Stomach (tissue), 8 donors: ENCODE measurements at regions not wholly inside any gene's neighbourhood (a gene's known extent, or its start where the extent isn't known, plus 50 kb on each side); places are given as distances from the start of the nearest gene placed in this dataset.

Source experiments
- DNase-seq, 2 donors: peaks; one replicate each; pipeline versions ENCODE4 v3.0.0 to v3.0.0-alpha.2; 2013 to 2019
- H3K27ac ChIP-seq, 5 donors: fragments of 200-600 bp in 4 of 5; sonication (generic) in 4 of 5; one replicate each; pipeline ENCODE4 v1.5.1; 2013 to 2019; ENCODE audit warnings: mild to moderate bottlenecking in 1 of 5, moderate library complexity in 1 of 5
- H3K27me3 ChIP-seq, 3 donors: fragments of 200-600 bp; sonication (generic); one replicate each; pipeline ENCODE4 v1.5.1; 2017 to 2019; ENCODE audit warnings: mixed run types in 1 of 3
- H3K36me3 ChIP-seq, 4 donors: fragments of 200-600 bp; sonication (generic); 1 replicate in 3 of 4; 2 replicates in 1 of 4; pipeline ENCODE4 v1.5.1; 2016 to 2019
- H3K4me1 ChIP-seq, 4 donors: fragments of 200-600 bp; sonication (generic); one replicate each; pipeline ENCODE4 v1.5.1; 2016 to 2019
- H3K4me3 ChIP-seq, 4 donors: fragments of 200-600 bp; sonication (generic) in 3 of 4; one replicate each; pipeline ENCODE4 v1.5.1; 2016 to 2019; ENCODE audit warnings: mild to moderate bottlenecking in 1 of 4
- H3K9me3 ChIP-seq, 4 donors: fragments of 200-600 bp; sonication (generic); one replicate each; pipeline ENCODE4 v1.5.1; 2016 to 2019
- EP300 ChIP-seq: sonication (generic); formaldehyde crosslinking; IDR thresholded peaks from one replicate; pipeline ENCODE4 v1.6.1; 2017; ENCODE audit warnings: antibody characterized with exemption
- POLR2A ChIP-seq, 4 donors: fragments of 450-650 bp; IDR thresholded peaks; one replicate each; pipeline ENCODE4 v1.6.1; 2016; ENCODE audit warnings: antibody characterized with exemption in 4 of 4, control low read depth in 2 of 4, mild to moderate bottlenecking in 1 of 4, moderate library complexity in 1 of 4
- POLR2AphosphoS5 ChIP-seq, 3 donors: sonication (generic); formaldehyde crosslinking; IDR thresholded peaks; one replicate each; pipeline ENCODE4 v1.6.1; 2016; ENCODE audit warnings: antibody characterized with exemption in 3 of 3
- WGBS, 5 donors: extraction: QIAGEN DNeasy Blood & Tissue Kit in 3 of 5; methylation state at CpG; one replicate each; pipeline versions ENCODE4 v1.1.5 to v1.1.7; 2013 to 2018; 5-methylcytosine and 5-hydroxymethylcytosine counted together
- intact Hi-C: fragments of 100-400 bp; cut with DNase I; formaldehyde crosslinking; loops from one replicate; pipeline ENCODE4 v1.15.1; 2023; ENCODE audit warnings: low total_unique reads
- TF ChIP-seq, protein P1 (sequence below), 7 experiments: fragments of 450-650 bp in 4 of 7; fragments of 200-600 bp in 3 of 7; sonication (generic) in 3 of 7; IDR thresholded peaks; one replicate each; pipeline ENCODE4 v1.5.1; 2016 to 2019; ENCODE audit warnings: antibody characterized with exemption in 7 of 7, control low read depth in 2 of 7, mild to moderate bottlenecking in 1 of 7
- donor health status: healthy with polysubstance abuse.
- donor health status: Bipolar disorder and iron deficiency.
- donor health status: healthy.

DNA sequence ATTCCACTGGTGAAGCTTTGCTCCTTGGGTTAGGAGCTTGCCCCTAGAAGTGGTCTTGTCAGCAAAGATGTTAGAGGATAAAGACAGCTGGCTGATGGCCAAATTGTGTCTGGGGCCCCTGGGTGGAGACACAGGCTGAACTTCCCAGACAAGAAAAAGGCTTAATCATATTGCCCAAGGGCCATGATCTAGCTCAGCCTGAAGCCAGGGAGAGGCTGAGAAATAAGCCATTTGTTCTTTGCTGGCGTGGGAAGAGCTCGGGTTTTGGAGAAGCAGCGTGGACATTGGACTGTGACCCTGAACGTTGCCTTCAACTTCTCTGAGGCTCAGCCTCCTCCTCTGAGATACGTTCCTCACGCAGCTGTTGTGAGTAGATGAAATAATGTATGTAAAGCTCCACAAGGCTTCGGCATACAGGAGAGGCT lies 153.0 kb downstream of the ZFP36L2 start:
- peak in 1 of 2 donors; percentile 76 for DNase-seq
- Histone ChIP-seq H3K27me3 (no peaks in the 10 kb centered on the region), H3K4me3 (no peak overlapping the region), H3K36me3 (no peaks in the 10 kb centered on the region), H3K9me3 (no peaks in the 10 kb centered on the region), H3K4me1 (peaks cover 24 to 63% (median 39%) of the 10 kb centered on the region in 4 donors), H3K27ac (peak overlapping the region in 4 of 5 donors; percentile 77 to 87 (median 84))
- TF ChIP-seq, protein P1, sequence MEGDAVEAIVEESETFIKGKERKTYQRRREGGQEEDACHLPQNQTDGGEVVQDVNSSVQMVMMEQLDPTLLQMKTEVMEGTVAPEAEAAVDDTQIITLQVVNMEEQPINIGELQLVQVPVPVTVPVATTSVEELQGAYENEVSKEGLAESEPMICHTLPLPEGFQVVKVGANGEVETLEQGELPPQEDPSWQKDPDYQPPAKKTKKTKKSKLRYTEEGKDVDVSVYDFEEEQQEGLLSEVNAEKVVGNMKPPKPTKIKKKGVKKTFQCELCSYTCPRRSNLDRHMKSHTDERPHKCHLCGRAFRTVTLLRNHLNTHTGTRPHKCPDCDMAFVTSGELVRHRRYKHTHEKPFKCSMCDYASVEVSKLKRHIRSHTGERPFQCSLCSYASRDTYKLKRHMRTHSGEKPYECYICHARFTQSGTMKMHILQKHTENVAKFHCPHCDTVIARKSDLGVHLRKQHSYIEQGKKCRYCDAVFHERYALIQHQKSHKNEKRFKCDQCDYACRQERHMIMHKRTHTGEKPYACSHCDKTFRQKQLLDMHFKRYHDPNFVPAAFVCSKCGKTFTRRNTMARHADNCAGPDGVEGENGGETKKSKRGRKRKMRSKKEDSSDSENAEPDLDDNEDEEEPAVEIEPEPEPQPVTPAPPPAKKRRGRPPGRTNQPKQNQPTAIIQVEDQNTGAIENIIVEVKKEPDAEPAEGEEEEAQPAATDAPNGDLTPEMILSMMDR (IDR thresholded peaks at IDR 0.05), result no peak
- TF ChIP-seq POLR2A (IDR thresholded peaks at IDR 0.05) (no peak), POLR2AphosphoS5 (IDR thresholded peaks at IDR 0.05) (peak in 2 of 3 donors; percentile 9 to 53), EP300 (no peak)
- intact Hi-C loops, result no loop called here
- whole genome bisulfite sequencing, 5 donors, result 63 to 89% (median 79%) methylated on average over 7 of the region's 7 CpGs

DNA sequence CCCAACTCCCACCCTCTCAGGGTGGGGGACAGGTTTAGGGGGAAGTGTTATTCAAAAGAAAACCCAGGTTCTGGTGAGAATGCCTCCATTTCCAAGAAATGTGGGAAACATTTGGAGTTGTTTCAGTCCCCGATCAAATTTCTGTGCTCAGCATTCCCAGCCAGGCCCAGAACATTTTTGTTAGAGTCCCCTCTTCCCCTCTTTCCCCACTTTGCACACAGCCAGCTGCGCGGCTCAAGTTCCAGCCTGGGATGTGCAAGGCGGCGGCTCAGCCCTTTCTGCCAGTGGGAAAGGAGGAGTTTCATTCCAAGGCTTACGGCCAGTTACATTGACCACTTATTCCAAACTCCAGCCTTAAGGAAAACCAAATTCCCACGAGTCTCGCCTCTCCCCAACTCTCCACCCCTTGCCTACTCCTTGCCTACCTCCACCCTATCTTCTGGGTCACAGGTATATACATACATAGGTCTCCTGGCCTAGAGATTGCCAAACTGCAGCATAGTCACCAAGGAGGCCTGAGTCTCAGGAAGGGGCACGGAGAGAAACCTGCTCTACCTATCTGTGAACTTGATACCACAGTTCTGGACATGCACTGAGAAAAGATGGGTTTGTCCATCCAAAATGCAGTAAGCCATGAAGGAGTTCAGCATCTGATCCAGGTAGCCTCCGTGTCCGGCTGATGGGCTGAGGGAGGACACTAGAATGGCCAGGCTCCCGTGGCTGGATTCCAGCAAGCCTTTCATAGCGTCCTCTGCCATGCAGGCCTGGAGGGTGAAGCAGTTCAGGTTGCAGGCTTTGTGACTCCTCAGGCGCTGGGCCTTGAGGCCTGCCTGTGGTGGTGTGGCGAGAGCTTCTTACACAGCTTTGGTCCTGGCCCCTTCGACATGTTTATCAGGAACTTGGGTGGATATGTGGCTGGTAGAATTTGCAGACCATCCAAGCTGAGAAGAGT lies 154.5 kb downstream of the ZFP36L2 start:
- TF ChIP-seq, protein P1 (IDR thresholded peaks at IDR 0.05), result no peak
- TF ChIP-seq POLR2AphosphoS5 (IDR thresholded peaks at IDR 0.05) (no peak), EP300 (no peak), POLR2A (IDR thresholded peaks at IDR 0.05) (no peak)
- Histone ChIP-seq H3K27me3 (no peaks in the 10 kb centered on the region), H3K4me3 (no peak overlapping the region), H3K27ac (peak overlapping the region; percentile 3 to 79 (median 61)), H3K4me1 (peaks cover 24 to 63% (median 39%) of the 10 kb centered on the region in 4 donors), H3K9me3 (no peaks in the 10 kb centered on the region), H3K36me3 (no peaks in the 10 kb centered on the region)
- intact Hi-C loops, result no loop called here
- 79 to 90% (median 86%) methylated on average over 16 of the region's 16 CpGs for WGBS, 5 donors
- peak in 1 of 2 donors; percentile 74 for DNase-seq

DNA sequence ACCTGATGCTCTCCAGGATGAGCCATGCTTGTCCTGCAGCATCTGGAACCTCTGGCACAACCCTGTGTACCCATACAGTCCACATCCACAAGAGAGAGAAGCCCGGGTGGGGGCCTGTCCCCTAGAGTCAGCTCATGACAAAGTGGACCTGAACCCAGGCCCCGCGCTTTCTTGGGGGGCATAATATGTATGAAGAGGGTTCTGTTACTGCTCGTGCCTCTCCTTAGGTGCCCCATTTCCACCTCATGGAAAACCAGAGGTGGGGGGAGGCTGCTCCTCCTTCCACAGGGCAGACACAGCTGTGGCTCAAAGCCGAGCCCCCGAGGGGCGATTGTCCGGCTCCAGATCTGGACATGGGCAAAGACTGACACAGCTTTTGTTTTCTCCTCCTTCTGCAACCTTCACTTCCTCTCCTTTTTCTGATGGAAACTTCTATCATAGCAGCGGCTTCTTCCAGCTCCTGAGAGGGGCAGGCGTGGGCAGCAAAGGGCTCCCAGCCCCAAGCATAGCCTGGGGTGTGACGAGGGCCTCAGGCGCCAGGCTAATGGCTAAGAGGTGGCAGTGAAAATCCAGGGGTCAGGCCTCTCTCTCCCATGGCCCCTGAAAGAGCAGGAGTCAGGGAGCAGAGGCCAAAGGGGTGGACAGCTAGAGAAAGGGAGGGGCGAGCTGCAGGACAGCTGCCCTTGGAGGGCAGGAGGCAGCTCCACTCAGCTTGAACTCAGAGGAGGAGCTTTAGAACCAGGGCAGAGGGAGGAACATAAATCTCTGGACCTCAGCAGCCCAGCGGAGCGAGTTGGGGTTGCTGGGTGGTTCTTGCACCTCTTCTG lies 155.5 kb downstream of the ZFP36L2 start:
- peak in 1 of 2 donors; percentile 38 for DNase-seq
- H3K4me1 ChIP-seq, result peaks cover 20 to 59% (median 35%) of the 10 kb centered on the region in 4 donors
- H3K9me3 ChIP-seq, result no peaks in the 10 kb centered on the region
- no peak overlapping the region for H3K4me3 ChIP-seq
- intact Hi-C loops, result no loop called here
- H3K27ac ChIP-seq, result peak overlapping the region; percentile 5 to 79 (median 61)
- TF ChIP-seq POLR2A (IDR thresholded peaks at IDR 0.05), result no peak
- WGBS, 5 donors, result 81 to 93% (median 91%) methylated on average over 15 of the region's 15 CpGs
- no peaks in the 10 kb centered on the region for H3K27me3 ChIP-seq
- no peaks in the 10 kb centered on the region for H3K36me3 ChIP-seq

DNA sequence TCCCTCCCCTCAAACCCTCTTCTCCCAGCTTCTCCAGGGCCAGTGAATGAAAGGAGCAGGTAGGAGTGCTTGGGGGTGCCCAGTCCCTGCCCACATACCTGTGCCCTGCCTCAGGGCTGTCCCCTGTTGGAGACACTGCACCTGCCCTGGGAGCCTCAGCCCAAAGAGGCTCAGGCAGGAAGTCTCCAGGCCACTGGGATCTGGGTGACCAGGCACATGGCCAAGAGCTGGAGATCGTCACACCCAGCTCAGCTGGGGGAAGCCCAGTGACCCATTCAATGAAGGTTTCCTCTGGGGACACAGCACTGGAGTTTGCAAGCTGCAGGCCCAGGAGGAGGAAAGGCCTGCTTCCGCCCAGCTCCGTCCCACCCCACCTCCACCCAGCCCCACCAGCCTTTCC lies 156.4 kb downstream of the ZFP36L2 start:
- peak overlapping the region in 4 of 5 donors; percentile 50 to 79 (median 66) for H3K27ac ChIP-seq
- peak; percentile 60 to 72 for DNase-seq
- WGBS, 5 donors, result 53 to 83% (median 61%) methylated on average over 2 to 3 of the region's 3 CpGs
- no peak overlapping the region for H3K4me3 ChIP-seq
- intact Hi-C loops, result no loop called here
- no peaks in the 10 kb centered on the region for H3K27me3 ChIP-seq
- no peaks in the 10 kb centered on the region for H3K36me3 ChIP-seq
- TF ChIP-seq POLR2AphosphoS5 (IDR thresholded peaks at IDR 0.05), result no peak
- no peak for TF ChIP-seq POLR2A (IDR thresholded peaks at IDR 0.05)
- TF ChIP-seq, protein P1 (IDR thresholded peaks at IDR 0.05), result no peak
- no peak for TF ChIP-seq EP300
- H3K9me3 ChIP-seq, result no peaks in the 10 kb centered on the region
- H3K4me1 ChIP-seq, result peaks cover 16 to 50% (median 29%) of the 10 kb centered on the region in 4 donors
